ENCODE measurements at regions not wholly inside any gene's neighbourhood (a gene's known extent, or its start where the extent isn't known, plus 50 kb on each side); places are given as distances from the start of the nearest gene placed in this dataset.

- H3K4me1 ChIP-seq (ENCODE audit: control insufficient read depth, insufficient read depth, low read depth, low read length), result no peaks in the 10 kb centered on the region
- no peak for DNase-seq
- no peak overlapping the region for H3K4ac ChIP-seq (ENCODE audit: low read depth in 1 of 2, low read length in 2 of 2)
- no peak overlapping the region for H2AK5ac ChIP-seq (ENCODE audit: low read length, severe bottlenecking)
- no peak overlapping the region for H2BK12ac ChIP-seq (ENCODE audit: low read length in 2 of 2)
- no peak overlapping the region for H2BK5ac ChIP-seq (ENCODE audit: low read depth, low read length, poor library complexity, severe bottlenecking)
- no peak overlapping the region for H3K18ac ChIP-seq (ENCODE audit: low read depth in 1 of 2, low read length in 2 of 2)
- H3K4me3 ChIP-seq (ENCODE audit: insufficient read depth in 1 of 2, low read depth in 1 of 2, low read length in 2 of 2), result no peak overlapping the region
- whole genome bisulfite sequencing, result 82% methylated on average over 4 of the region's 4 CpGs
- H4K8ac ChIP-seq (ENCODE audit: low read length), result no peak overlapping the region
- H3K4me2 ChIP-seq (ENCODE audit: low read length, poor library complexity, severe bottlenecking), result no peak overlapping the region
- no peak overlapping the region for H3K23ac ChIP-seq (ENCODE audit: low read length in 2 of 2)
- H3K9ac ChIP-seq (ENCODE audit: low read length), result no peak overlapping the region
- H2AFZ ChIP-seq (ENCODE audit: low read depth, low read length), result no peak overlapping the region
- no peaks in the 10 kb centered on the region for H3K9me3 ChIP-seq (ENCODE audit: control insufficient read depth, low read length)
- no peak overlapping the region for H3K14ac ChIP-seq (ENCODE audit: low read length in 2 of 2)
- H3K36me3 ChIP-seq (ENCODE audit: control insufficient read depth in 1 of 2, insufficient read depth in 2 of 2, low read depth in 1 of 2, low read length in 2 of 2), result no peaks in the 10 kb centered on the region
- H4K91ac ChIP-seq (ENCODE audit: low read length), result no peak overlapping the region
- H3K79me1 ChIP-seq (replicated peaks; ENCODE audit: low read length, poor library complexity, severe bottlenecking), result no peaks in the 10 kb centered on the region
- no peaks in the 10 kb centered on the region for H3K27me3 ChIP-seq (ENCODE audit: control insufficient read depth in 1 of 2, insufficient read depth in 1 of 2, low read length in 2 of 2)
- H2BK15ac ChIP-seq (ENCODE audit: low read depth, poor library complexity, severe bottlenecking), result no peak overlapping the region
- H3K27ac ChIP-seq (ENCODE audit: low read length, poor library complexity, severe bottlenecking), result no peak overlapping the region
- no peak overlapping the region for H2BK120ac ChIP-seq (ENCODE audit: low read depth, low read length)
These were observed 118.5 kb downstream of the GC start for GRCh38 chr4:71665358-71665757.

- 64% methylated on average over 3 of the region's 3 CpGs for WGBS
- no peak overlapping the region for H3K9ac ChIP-seq (ENCODE audit: low read length)
- no peaks in the 10 kb centered on the region for H3K27me3 ChIP-seq (ENCODE audit: control insufficient read depth in 1 of 2, insufficient read depth in 1 of 2, low read length in 2 of 2)
These were observed 119.5 kb downstream of the GC start for GRCh38 chr4:71664366-71664765.

GRCh38 chr4:71663780-71664179, 120.1 kb downstream of the GC start:
- no peak overlapping the region for H2AK5ac ChIP-seq (ENCODE audit: low read length, severe bottlenecking)
- no peak overlapping the region for H3K4me3 ChIP-seq (ENCODE audit: insufficient read depth in 1 of 2, low read depth in 1 of 2, low read length in 2 of 2)
- H2BK12ac ChIP-seq (ENCODE audit: low read length in 2 of 2), result no peak overlapping the region
- no peaks in the 10 kb centered on the region for H3K9me3 ChIP-seq (ENCODE audit: control insufficient read depth, low read length)
- WGBS, result 71% methylated on average over 1 of the region's 2 CpGs
- H3K4ac ChIP-seq (ENCODE audit: low read depth in 1 of 2, low read length in 2 of 2), result no peak overlapping the region
- no peak overlapping the region for H3K4me2 ChIP-seq (ENCODE audit: low read length, poor library complexity, severe bottlenecking)
- H2BK5ac ChIP-seq (ENCODE audit: low read depth, low read length, poor library complexity, severe bottlenecking), result no peak overlapping the region
- no peaks in the 10 kb centered on the region for H3K27me3 ChIP-seq (ENCODE audit: control insufficient read depth in 1 of 2, insufficient read depth in 1 of 2, low read length in 2 of 2)
- no peak overlapping the region for H3K18ac ChIP-seq (ENCODE audit: low read depth in 1 of 2, low read length in 2 of 2)
- H3K14ac ChIP-seq (ENCODE audit: low read length in 2 of 2), result no peak overlapping the region
- H2BK15ac ChIP-seq (ENCODE audit: low read depth, poor library complexity, severe bottlenecking), result no peak overlapping the region
- H3K23ac ChIP-seq (ENCODE audit: low read length in 2 of 2), result no peak overlapping the region
- no peak overlapping the region for H2AFZ ChIP-seq (ENCODE audit: low read depth, low read length)
- H3K9ac ChIP-seq (ENCODE audit: low read length), result no peak overlapping the region
- DNase-seq, result no peak
- no peak overlapping the region for H4K91ac ChIP-seq (ENCODE audit: low read length)
- no peak overlapping the region for H2BK120ac ChIP-seq (ENCODE audit: low read depth, low read length)
- H3K27ac ChIP-seq (ENCODE audit: low read length, poor library complexity, severe bottlenecking), result no peak overlapping the region
- no peaks in the 10 kb centered on the region for H3K36me3 ChIP-seq (ENCODE audit: control insufficient read depth in 1 of 2, insufficient read depth in 2 of 2, low read depth in 1 of 2, low read length in 2 of 2)
- no peaks in the 10 kb centered on the region for H3K4me1 ChIP-seq (ENCODE audit: control insufficient read depth, insufficient read depth, low read depth, low read length)
- no peak overlapping the region for H4K8ac ChIP-seq (ENCODE audit: low read length)
- no peaks in the 10 kb centered on the region for H3K79me1 ChIP-seq (replicated peaks; ENCODE audit: low read length, poor library complexity, severe bottlenecking)

More at GRCh38 chr4:71664366-71664765, 119.5 kb downstream of the GC start:
- H3K14ac ChIP-seq (ENCODE audit: low read length in 2 of 2), result no peak overlapping the region
- no peak overlapping the region for H3K4me3 ChIP-seq (ENCODE audit: insufficient read depth in 1 of 2, low read depth in 1 of 2, low read length in 2 of 2)
- H3K79me1 ChIP-seq (replicated peaks; ENCODE audit: low read length, poor library complexity, severe bottlenecking), result no peaks in the 10 kb centered on the region
- DNase-seq, result no peak
- no peak overlapping the region for H3K4me2 ChIP-seq (ENCODE audit: low read length, poor library complexity, severe bottlenecking)
- H3K9me3 ChIP-seq (ENCODE audit: control insufficient read depth, low read length), result no peaks in the 10 kb centered on the region
- H2BK12ac ChIP-seq (ENCODE audit: low read length in 2 of 2), result no peak overlapping the region
- H4K8ac ChIP-seq (ENCODE audit: low read length), result no peak overlapping the region
- no peak overlapping the region for H2BK5ac ChIP-seq (ENCODE audit: low read depth, low read length, poor library complexity, severe bottlenecking)
- no peak overlapping the region for H3K18ac ChIP-seq (ENCODE audit: low read depth in 1 of 2, low read length in 2 of 2)
- no peaks in the 10 kb centered on the region for H3K36me3 ChIP-seq (ENCODE audit: control insufficient read depth in 1 of 2, insufficient read depth in 2 of 2, low read depth in 1 of 2, low read length in 2 of 2)
- no peaks in the 10 kb centered on the region for H3K4me1 ChIP-seq (ENCODE audit: control insufficient read depth, insufficient read depth, low read depth, low read length)
- H2AK5ac ChIP-seq (ENCODE audit: low read length, severe bottlenecking), result no peak overlapping the region
- H4K91ac ChIP-seq (ENCODE audit: low read length), result no peak overlapping the region
- no peak overlapping the region for H2BK120ac ChIP-seq (ENCODE audit: low read depth, low read length)
- H2BK15ac ChIP-seq (ENCODE audit: low read depth, poor library complexity, severe bottlenecking), result no peak overlapping the region
- H3K23ac ChIP-seq (ENCODE audit: low read length in 2 of 2), result no peak overlapping the region
- no peak overlapping the region for H3K27ac ChIP-seq (ENCODE audit: low read length, poor library complexity, severe bottlenecking)
- no peak overlapping the region for H2AFZ ChIP-seq (ENCODE audit: low read depth, low read length)
- no peak overlapping the region for H3K4ac ChIP-seq (ENCODE audit: low read depth in 1 of 2, low read length in 2 of 2)

GRCh38 chr4:71659979-71660378, 123.9 kb downstream of the GC start:
- no peaks in the 10 kb centered on the region for H3K79me1 ChIP-seq (replicated peaks; ENCODE audit: low read length, poor library complexity, severe bottlenecking)
- no peak overlapping the region for H2BK5ac ChIP-seq (ENCODE audit: low read depth, low read length, poor library complexity, severe bottlenecking)
- H2BK15ac ChIP-seq (ENCODE audit: low read depth, poor library complexity, severe bottlenecking), result no peak overlapping the region
- H2AK5ac ChIP-seq (ENCODE audit: low read length, severe bottlenecking), result no peak overlapping the region
- H3K4ac ChIP-seq (ENCODE audit: low read depth in 1 of 2, low read length in 2 of 2), result no peak overlapping the region
- H2BK120ac ChIP-seq (ENCODE audit: low read depth, low read length), result no peak overlapping the region
- H4K91ac ChIP-seq (ENCODE audit: low read length), result no peak overlapping the region
- H3K9ac ChIP-seq (ENCODE audit: low read length), result no peak overlapping the region
- DNase-seq, result no peak
- H3K36me3 ChIP-seq (ENCODE audit: control insufficient read depth in 1 of 2, insufficient read depth in 2 of 2, low read depth in 1 of 2, low read length in 2 of 2), result no peaks in the 10 kb centered on the region
- no peaks in the 10 kb centered on the region for H3K9me3 ChIP-seq (ENCODE audit: control insufficient read depth, low read length)
- no peak overlapping the region for H3K18ac ChIP-seq (ENCODE audit: low read depth in 1 of 2, low read length in 2 of 2)
- no peaks in the 10 kb centered on the region for H3K27me3 ChIP-seq (ENCODE audit: control insufficient read depth in 1 of 2, insufficient read depth in 1 of 2, low read length in 2 of 2)
- no peaks in the 10 kb centered on the region for H3K4me1 ChIP-seq (ENCODE audit: control insufficient read depth, insufficient read depth, low read depth, low read length)
- H3K27ac ChIP-seq (ENCODE audit: low read length, poor library complexity, severe bottlenecking), result no peak overlapping the region
- H3K14ac ChIP-seq (ENCODE audit: low read length in 2 of 2), result no peak overlapping the region
- H3K23ac ChIP-seq (ENCODE audit: low read length in 2 of 2), result no peak overlapping the region
- no peak overlapping the region for H4K8ac ChIP-seq (ENCODE audit: low read length)
- H3K4me2 ChIP-seq (ENCODE audit: low read length, poor library complexity, severe bottlenecking), result no peak overlapping the region
- no peak overlapping the region for H2BK12ac ChIP-seq (ENCODE audit: low read length in 2 of 2)
- no peak overlapping the region for H2AFZ ChIP-seq (ENCODE audit: low read depth, low read length)
- WGBS, result 100% methylated on average over 1 of the region's 2 CpGs
- no peak overlapping the region for H3K4me3 ChIP-seq (ENCODE audit: insufficient read depth in 1 of 2, low read depth in 1 of 2, low read length in 2 of 2)

All from mesenchymal stem cell (in vitro differentiated cells and primary cell).